Gastroesophageal sphincter (tissue), 3 donors: ENCODE measurements at regions not wholly inside any gene's neighbourhood (a gene's known extent, or its start where the extent isn't known, plus 50 kb on each side); places are given as distances from the start of the nearest gene placed in this dataset.

Experiments used
- POLR2A ChIP-seq, 2 donors: fragments of 450-650 bp; IDR thresholded peaks; one replicate each; pipeline ENCODE4 v1.6.1; 2017; ENCODE audit warnings: antibody characterized with exemption in 2 of 2, mild to moderate bottlenecking in 2 of 2, moderate library complexity in 1 of 2
- TF ChIP-seq, protein P1 (sequence below), 4 experiments: fragments of 200-600 bp in 2 of 4; fragments of 450-650 bp in 2 of 4; sonication (generic) in 1 of 4; IDR thresholded peaks; one replicate each; pipeline ENCODE4 v1.5.1; 2017 to 2019; ENCODE audit warnings: antibody characterized with exemption in 4 of 4, mild to moderate bottlenecking in 2 of 4, moderate library complexity in 2 of 4

DNA sequence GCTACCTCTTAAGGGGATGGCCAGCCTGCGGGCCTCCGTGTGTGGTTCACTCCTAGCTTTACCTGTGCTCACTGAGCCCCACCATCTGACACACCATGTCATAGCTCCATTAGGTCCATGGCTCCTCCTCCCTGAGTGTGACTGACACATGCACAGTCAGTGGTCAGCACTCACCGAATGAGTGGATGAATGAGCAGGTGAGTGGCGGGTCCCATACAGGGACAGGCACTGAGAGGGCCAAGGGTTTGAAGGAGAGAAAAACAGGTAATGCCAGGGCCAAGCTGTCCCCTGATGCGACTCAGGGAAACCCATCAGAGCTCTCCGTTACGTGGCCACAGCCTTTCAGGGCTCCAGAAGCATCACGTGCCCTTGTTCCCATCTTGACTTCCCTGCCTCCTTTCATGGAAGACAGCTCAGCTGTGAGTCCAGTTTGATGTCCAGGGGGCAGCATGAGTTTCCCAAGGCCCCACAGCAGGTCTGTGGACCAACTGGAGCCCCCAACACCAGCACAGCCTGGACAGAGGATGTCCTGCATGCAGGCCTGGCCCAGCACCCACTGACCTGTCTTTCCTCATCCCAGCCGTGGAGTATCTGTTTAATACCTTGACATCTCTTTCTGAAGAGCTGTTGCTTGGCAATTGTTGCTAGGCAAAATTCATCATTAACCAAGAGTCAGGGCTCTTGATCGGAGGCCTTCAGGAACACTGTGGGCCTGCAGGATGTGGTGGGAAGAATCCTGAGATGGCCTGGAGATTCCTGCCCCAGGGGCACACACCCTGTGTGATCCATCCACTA is 84.4 kb downstream of the PLXNA1 start:
- TF ChIP-seq, protein P1, sequence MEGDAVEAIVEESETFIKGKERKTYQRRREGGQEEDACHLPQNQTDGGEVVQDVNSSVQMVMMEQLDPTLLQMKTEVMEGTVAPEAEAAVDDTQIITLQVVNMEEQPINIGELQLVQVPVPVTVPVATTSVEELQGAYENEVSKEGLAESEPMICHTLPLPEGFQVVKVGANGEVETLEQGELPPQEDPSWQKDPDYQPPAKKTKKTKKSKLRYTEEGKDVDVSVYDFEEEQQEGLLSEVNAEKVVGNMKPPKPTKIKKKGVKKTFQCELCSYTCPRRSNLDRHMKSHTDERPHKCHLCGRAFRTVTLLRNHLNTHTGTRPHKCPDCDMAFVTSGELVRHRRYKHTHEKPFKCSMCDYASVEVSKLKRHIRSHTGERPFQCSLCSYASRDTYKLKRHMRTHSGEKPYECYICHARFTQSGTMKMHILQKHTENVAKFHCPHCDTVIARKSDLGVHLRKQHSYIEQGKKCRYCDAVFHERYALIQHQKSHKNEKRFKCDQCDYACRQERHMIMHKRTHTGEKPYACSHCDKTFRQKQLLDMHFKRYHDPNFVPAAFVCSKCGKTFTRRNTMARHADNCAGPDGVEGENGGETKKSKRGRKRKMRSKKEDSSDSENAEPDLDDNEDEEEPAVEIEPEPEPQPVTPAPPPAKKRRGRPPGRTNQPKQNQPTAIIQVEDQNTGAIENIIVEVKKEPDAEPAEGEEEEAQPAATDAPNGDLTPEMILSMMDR (IDR thresholded peaks at IDR 0.05), result no peak
- TF ChIP-seq POLR2A (IDR thresholded peaks at IDR 0.05), result no peak
